GM19324 (cell line): ENCODE measurements at regions not wholly inside any gene's neighbourhood (a gene's known extent, or its start where the extent isn't known, plus 50 kb on each side); places are given as distances from the start of the nearest gene placed in this dataset.

Source experiments
- ATAC-seq: cut with Tn5 transposase; IDR thresholded peaks from one replicate; pipeline ENCODE4 v1.9.1; 2021; ENCODE audit warnings: mild to moderate bottlenecking, moderate library complexity; ENCODE audit not compliant: unreplicated experiment, low FRiP score

DNA sequence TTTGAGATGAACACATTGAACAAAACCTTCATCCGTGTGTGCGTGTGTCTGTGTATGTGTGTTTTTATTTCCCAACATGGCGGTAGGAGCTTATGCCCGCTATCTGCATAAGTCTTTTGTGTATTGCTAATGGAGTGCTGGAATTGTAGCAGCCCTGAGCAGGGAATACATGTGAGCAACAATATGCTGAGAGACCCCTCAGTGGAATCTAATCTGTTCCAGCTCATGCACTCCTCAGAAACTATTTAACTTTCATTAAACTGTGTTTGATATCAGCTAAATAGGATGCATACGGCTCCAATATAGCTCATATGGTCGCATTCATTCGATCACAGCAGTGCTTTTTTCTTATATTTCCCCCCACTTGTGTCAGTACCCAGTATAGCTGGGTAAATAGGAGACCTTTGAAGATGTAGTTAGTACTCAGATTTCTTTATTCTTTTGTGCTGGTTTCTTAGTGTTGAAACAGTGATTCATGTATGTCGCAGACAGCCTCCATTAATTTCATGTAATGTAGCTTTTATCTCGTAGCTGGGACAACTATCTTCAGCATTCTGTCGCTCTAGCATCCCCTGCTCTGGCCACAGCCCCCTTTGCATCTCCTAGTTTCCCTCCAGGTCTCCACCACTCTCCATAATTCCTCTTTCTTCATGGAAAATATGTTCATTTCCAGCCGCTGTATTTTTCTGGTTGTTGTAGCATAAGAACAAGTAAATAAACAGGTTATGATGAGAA is 891.2 kb downstream of the BCL11A start:
- no peak for ATAC-seq

- ATAC-seq = no peak
Measured at GRCh38 chr2:59660262-59660661, 893.2 kb downstream of the BCL11A start.

DNA sequence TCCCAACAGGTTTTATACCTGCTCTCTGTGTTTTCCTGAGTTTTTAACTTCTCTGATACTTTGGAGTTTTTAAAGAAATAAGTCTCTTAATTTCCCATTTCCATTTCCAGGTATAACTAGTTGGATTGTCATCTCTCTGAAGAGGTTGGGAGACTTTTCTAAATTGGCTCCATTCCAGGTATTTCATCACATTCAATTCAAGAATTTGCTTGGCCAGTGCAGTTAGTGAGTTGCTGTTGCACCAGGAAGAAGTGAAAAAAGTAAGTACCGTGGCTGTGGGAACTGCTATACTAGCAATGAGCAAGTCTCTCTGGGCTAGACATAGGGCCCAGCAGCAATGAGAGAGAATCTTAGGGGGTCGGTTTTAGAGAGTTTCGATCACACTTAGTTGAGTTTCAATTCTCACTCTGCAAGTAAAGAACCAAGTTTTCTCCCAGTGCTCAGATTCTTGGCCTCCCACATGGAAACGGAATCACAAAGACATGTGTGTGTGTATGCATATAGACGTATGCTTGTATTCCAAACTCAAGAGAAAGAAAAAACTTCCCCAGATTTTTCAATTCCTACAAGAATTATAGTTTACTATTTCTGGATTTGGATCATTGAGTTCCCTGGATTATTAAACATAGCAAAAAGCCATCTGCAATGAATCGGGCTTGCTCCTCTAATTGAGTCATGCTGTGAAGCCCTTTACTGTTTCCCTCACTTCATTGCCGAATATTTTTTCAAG is 894.4 kb downstream of the BCL11A start:
- no peak for ATAC-seq

- no peak for ATAC-seq
Measured at GRCh38 chr2:59655809-59656208, 897.6 kb downstream of the BCL11A start.

DNA sequence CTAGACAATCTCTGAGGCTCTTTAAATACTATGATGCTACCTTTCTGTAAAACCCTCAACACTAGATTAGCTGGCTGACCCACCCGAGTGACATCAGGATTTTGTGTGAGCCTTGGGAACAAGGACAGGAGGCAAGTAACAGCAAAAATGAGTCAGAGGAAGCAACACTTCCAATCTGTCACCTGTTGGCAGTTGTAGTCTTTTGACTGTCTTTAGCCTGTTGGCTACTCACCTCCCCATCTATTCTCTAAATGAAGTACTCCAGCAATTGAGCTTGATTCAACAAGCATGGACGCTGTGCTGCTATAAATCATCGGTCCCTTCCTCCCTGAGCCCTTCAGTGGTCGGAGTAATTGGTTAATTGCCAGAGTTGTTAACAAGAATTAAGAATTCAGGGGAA is 898.7 kb downstream of the BCL11A start:
- no peak for ATAC-seq

DNA sequence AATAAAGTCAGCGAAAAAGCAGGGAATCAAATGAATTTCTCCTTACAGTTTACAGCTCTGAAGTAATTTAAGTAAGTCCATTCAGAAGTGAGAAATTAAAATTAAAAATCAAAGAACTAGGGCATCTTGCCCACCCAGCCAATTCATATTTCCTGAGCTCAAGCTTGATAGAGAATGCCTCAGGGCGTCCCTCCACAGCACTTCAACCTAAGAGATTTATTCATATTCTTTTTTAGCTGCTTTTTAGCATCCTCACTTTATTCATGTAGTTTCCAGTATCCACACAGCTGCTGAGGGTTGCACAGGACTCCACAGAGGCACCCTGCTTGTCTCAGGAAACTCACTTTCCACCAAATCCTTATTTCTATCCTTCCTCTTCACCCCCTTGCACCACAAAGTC is 900.3 kb downstream of the BCL11A start:
- ATAC-seq = no peak

GRCh38 chr2:59630789-59631188 is 922.7 kb downstream of the BCL11A start:
- ATAC-seq = no peak

DNA sequence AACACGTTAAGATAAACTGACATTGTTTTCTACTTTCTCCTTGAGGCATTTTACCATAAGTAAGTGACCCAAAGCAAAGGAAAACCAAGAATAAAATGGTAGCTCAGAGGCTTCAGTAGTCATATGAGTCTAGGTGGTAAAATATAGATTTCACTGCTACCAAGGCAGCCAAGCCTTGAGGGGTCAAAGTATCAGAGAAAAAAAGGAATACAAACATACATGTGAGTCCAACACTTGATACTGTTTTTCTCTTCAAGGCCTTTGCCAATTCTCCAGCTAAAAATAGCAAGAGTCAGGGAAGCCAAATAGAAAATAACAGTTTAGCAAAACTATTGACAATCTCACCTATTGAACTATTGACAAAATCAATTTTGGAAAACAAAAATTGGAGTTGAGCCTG is 925.9 kb downstream of the BCL11A start:
- no peak for ATAC-seq

DNA sequence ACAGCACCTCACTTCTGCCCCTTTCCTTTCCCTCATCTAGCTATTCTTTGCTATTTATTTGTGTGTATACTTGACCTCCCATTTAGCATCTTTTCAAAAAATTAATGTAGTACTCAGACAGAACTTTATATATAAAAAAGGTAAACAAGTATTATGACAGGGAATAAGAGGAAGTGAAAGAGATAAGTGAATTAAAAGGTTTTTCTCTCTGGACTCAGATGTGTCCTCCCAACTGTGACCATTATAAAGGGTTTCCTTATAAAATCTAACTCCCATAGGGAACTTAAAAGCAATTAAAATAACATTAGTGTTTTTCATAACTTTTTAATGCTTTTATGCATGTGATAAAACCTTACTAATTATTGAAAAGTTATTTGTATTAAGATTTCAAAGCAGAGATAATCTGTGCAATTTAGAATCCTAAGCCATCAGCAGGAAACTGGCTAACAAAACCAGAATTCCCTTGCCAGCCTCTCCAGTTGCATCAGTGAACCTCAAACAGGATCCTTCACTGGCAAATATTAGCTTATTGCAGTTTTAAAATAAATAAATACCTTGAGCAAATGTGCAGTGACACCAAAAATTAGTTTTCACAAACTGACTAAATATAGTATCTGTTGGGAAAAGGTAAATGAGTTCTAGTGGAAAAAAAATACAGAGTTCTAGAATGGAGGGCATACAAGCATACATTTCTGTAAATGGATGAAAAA is 930.7 kb downstream of the BCL11A start:
- ATAC-seq = no peak

GRCh38 chr2:59604123-59604522 is 949.3 kb downstream of the BCL11A start:
- no peak for ATAC-seq

- ATAC-seq = peak; percentile 60
Measured at GRCh38 chr2:59594671-59595222, 958.7 kb downstream of the BCL11A start.

DNA sequence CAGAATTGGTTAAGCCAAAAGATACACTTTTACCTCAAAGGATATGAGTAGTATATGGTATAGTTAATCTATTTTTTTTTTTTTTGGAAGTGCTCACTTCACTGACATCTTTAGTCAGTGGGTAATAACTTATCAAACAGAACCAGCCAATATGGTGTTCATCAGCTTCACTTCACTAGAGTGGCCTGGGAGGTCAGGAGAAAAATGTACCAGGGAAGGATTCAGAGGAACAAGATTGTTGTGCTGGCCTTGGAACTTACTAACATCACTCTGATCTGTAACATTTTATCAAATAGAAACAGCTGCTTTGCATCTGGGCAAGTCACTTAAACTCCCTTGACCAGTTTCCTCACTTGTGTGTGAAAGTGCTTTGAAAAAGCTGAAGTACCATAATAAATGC is 962.7 kb downstream of the BCL11A start:
- ATAC-seq = no peak

DNA sequence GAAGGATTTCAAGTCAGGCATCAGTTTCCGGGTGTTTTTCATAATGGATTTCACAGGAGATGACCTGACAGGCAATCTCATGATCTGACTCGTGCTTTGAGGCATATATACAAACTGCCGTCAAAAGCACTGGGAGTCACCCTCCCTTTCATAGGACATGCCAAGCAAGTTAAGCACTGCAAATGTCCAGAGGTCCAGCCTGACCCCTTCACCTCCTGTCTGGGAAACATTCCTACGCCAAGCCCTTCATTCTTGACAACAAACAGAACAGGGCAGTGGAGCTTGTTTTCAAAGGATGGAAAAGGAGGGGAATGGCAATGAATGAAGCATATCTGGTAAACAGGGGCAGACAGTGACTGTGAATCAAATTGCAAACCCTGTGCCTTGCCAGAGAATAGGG is 963.6 kb downstream of the BCL11A start:
- no peak for ATAC-seq

DNA sequence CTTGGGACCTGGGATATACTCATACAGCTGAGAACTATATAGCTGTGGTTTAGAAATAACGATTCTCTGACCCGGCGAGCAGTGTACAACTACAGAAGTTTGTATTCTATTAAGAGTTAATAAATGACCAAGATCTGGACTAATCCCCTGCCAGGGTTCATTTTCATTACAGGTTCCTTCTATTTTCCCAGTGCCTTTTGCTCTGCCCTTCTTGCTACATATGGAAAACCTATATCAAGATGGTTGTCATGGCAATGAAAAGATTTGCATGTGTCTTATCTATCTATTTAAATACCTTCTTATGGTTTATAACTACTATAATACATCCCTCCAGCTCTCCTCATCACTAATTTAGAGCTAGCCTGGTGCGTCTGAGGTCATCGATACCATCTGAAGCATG is 965.2 kb downstream of the BCL11A start:
- ATAC-seq = no peak

GRCh38 chr2:59586176-59586575 is 967.3 kb downstream of the BCL11A start:
- ATAC-seq = no peak

GRCh38 chr2:59585655-59586054 is 967.8 kb downstream of the BCL11A start:
- no peak for ATAC-seq

GRCh38 chr2:59584958-59585357 is 968.5 kb downstream of the BCL11A start:
- ATAC-seq = no peak

GRCh38 chr2:59583173-59583765 is 970.2 kb downstream of the BCL11A start:
- no peak for ATAC-seq

DNA sequence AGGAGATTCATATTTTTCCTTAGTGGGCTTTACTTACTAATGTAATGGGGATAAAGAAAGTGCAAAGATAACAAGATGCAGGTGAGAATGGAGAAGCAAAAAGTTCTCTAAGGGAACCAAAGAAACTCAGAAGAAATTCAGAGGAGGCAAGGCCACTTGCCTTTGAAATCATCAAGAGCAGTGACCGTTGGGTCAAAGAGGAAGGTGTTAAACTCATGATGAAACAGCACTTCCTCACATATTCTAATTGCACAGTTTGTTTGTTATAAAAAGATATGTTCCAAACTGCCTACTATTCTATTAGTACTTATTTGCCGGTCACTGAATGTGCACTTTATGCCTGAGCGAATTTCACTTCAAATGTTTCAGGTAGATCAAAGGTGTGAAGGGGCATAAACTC is 975.1 kb downstream of the BCL11A start:
- ATAC-seq = no peak

GRCh38 chr2:59575191-59575590 is 978.3 kb downstream of the BCL11A start:
- no peak for ATAC-seq

- ATAC-seq = no peak
Measured at GRCh38 chr2:59572227-59572626, 981.2 kb downstream of the BCL11A start.
